Common myeloid progenitor, CD34-positive (primary cell): ENCODE measurements at regions not wholly inside any gene's neighbourhood (a gene's known extent, or its start where the extent isn't known, plus 50 kb on each side); places are given as distances from the start of the nearest gene placed in this dataset.
"Not testable (repeated sequence)": the region's sequence is repeated elsewhere in the genome, so short reads cannot be mapped to it uniquely, and the experiment has no call there.

Experiments
- CTCF ChIA-PET: fragments of 350-600 bp; sonication (Branson Sonifier 250); formaldehyde crosslinking; loops from one replicate; lab custom pipeline; 2021; ENCODE audit warnings: antibody characterized with exemption; lab: Charles Lee
- POLR2A ChIA-PET: fragments of 350-600 bp; sonication (Branson Sonifier 250); formaldehyde crosslinking; loops from one replicate; lab custom pipeline; 2021; ENCODE audit warnings: antibody characterized with exemption; lab: Charles Lee
- DNase-seq, 3 donors: peaks; one replicate each; pipeline versions ENCODE4 v3.0.0 to v3.0.0-alpha.2; 2013
- H3K27ac ChIP-seq, 2 experiments: 1 replicate in 1 of 2; 2 replicates in 1 of 2; pipeline ENCODE4 v1.7.0; 2013; ENCODE audit warnings: inconsistent platforms in 2 of 2, low read length in 2 of 2, mild to moderate bottlenecking in 2 of 2, low read depth in 1 of 2, moderate library complexity in 1 of 2; ENCODE audit not compliant: severe bottlenecking in 2 of 2, insufficient read depth in 1 of 2, poor library complexity in 1 of 2
- H3K27me3 ChIP-seq, 5 experiments: replicated peaks in 2 of 5; 1 replicate in 3 of 5; 2 replicates in 2 of 5; pipeline versions ENCODE4 v1.6.1 to v1.7.0; 2013; ENCODE audit warnings: low read length in 4 of 5, mild to moderate bottlenecking in 2 of 5, moderate library complexity in 2 of 5, inconsistent platforms in 1 of 5; ENCODE audit not compliant: insufficient read depth in 5 of 5, control insufficient read depth in 4 of 5
- H3K36me3 ChIP-seq, 4 experiments: 1 replicate in 2 of 4; 2 replicates in 2 of 4; pipeline versions ENCODE4 v1.6.1 to v1.7.0; 2013; ENCODE audit warnings: low read length in 3 of 4, control low read depth in 1 of 4, mild to moderate bottlenecking in 1 of 4; ENCODE audit not compliant: control insufficient read depth in 4 of 4, insufficient read depth in 4 of 4
- H3K4me1 ChIP-seq, 4 experiments: 1 replicate in 3 of 4; 2 replicates in 1 of 4; pipeline versions ENCODE4 v1.6.1 to v1.7.1; 2013; ENCODE audit warnings: low read length in 3 of 4, mild to moderate bottlenecking in 3 of 4, control low read depth in 1 of 4, inconsistent platforms in 1 of 4, moderate library complexity in 1 of 4; ENCODE audit not compliant: control insufficient read depth in 4 of 4, insufficient read depth in 4 of 4; ENCODE audit errors: control extremely low read depth in 1 of 4
- H3K4me3 ChIP-seq, 7 experiments: 1 replicate in 4 of 7; 2 replicates in 3 of 7; pipeline versions ENCODE4 v1.5.1 to v1.7.0; 2013; ENCODE audit warnings: mild to moderate bottlenecking in 7 of 7, low read length in 6 of 7, moderate library complexity in 6 of 7, inconsistent platforms in 2 of 7, low read depth in 2 of 7, control low read depth in 1 of 7; ENCODE audit not compliant: insufficient read depth in 4 of 7, control insufficient read depth in 1 of 7; ENCODE audit errors: extremely low read depth in 1 of 7
- H3K9me3 ChIP-seq, 5 experiments: 1 replicate in 4 of 5; 2 replicates in 1 of 5; pipeline versions ENCODE4 v1.6.1 to v1.7.1; 2013; ENCODE audit warnings: low read length in 4 of 5, mild to moderate bottlenecking in 2 of 5, inconsistent platforms in 1 of 5, low read depth in 1 of 5, moderate library complexity in 1 of 5; ENCODE audit not compliant: control insufficient read depth in 4 of 5, insufficient read depth in 2 of 5; ENCODE audit errors: control extremely low read depth in 1 of 5
- WGBS: methylation state at CpG from one replicate; pipeline ENCODE4 v1.1.5; 2013; ENCODE audit not compliant: insufficient coverage; 5-methylcytosine and 5-hydroxymethylcytosine counted together

GRCh38 chr2:236381253-236381652 is 117.0 kb upstream of the ASB18 start:
- 100% methylated on average over 1 of the region's 6 CpGs for WGBS
- DNase-seq, H3K4me1 ChIP-seq, H3K4me3 ChIP-seq, H3K27ac ChIP-seq, POLR2A ChIA-PET, H3K36me3 ChIP-seq, H3K9me3 ChIP-seq: not testable (repeated sequence)
- CTCF ChIA-PET = interaction anchor here (0.7 kb wide), 1 partner anchor 645 kb away, joined by 3 read pairs; no protein-coding TSS in a partner anchor
- H3K27me3 ChIP-seq = peaks cover 0 to 12% (median 0%) of the 10 kb centered on the region in 5 experiments

GRCh38 chr2:236389284-236390216 is 125.3 kb upstream of the ASB18 start:
- H3K4me3 ChIP-seq, H3K4me1 ChIP-seq, H3K9me3 ChIP-seq, H3K27me3 ChIP-seq, POLR2A ChIA-PET, CTCF ChIA-PET, H3K36me3 ChIP-seq, DNase-seq, H3K27ac ChIP-seq: not testable (repeated sequence)
- WGBS = 96% methylated on average over 12 of the region's 30 CpGs

DNA sequence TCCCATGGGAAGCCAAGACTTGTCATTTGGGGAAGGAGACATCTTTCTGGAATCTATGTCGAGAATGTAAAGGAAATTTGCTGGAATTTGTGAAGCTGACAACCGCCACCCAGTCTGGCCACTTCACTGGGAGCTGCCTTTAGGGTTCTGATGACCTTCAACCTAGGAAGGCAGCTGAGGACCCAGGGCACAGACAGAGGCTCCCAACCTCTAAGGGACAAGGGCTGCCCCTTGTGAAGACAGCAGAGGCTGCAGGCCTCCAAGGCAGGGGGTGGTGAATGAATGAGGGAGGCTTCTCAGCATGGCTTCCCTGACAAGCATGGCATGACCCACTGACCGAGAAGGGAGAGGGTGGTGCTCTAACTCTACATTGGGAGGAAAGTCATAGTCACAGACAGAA is 128.9 kb upstream of the ASB18 start:
- no peaks in the 10 kb centered on the region for H3K36me3 ChIP-seq
- H3K4me3 ChIP-seq = no peak overlapping the region
- CTCF ChIA-PET = no interaction called here

GRCh38 chr2:236393581-236393980 is 129.4 kb upstream of the ASB18 start:
- POLR2A ChIA-PET = no interaction called here
- WGBS = 94% methylated on average over 2 of the region's 3 CpGs
- H3K27me3 ChIP-seq = peaks cover 0 to 6% (median 0%) of the 10 kb centered on the region in 5 experiments
- CTCF ChIA-PET = no interaction called here
- no peak for DNase-seq
- H3K36me3 ChIP-seq = no peaks in the 10 kb centered on the region
- H3K27ac ChIP-seq = no peak overlapping the region
- H3K4me3 ChIP-seq = no peak overlapping the region
- no peaks in the 10 kb centered on the region for H3K9me3 ChIP-seq
- no peaks in the 10 kb centered on the region for H3K4me1 ChIP-seq

More for the DNA sequence above, 128.9 kb upstream of the ASB18 start:
- H3K27me3 ChIP-seq = peaks cover 0 to 6% (median 0%) of the 10 kb centered on the region in 5 experiments
- H3K9me3 ChIP-seq = no peaks in the 10 kb centered on the region
- POLR2A ChIA-PET = interaction anchor here (0.5 kb wide), 1 partner anchor 49 kb away, joined by 3 read pairs; no protein-coding TSS in a partner anchor
- no peak for DNase-seq
- 93% methylated on average over 3 of the region's 3 CpGs for WGBS
- no peaks in the 10 kb centered on the region for H3K4me1 ChIP-seq
- H3K27ac ChIP-seq = no peak overlapping the region

- H3K4me3 ChIP-seq = no peak overlapping the region
- CTCF ChIA-PET = no interaction called here
- POLR2A ChIA-PET = interaction anchor here (0.6 kb wide), 1 partner anchor 242 kb away, joined by 3 read pairs; no protein-coding TSS in a partner anchor
- H3K27ac ChIP-seq = no peak overlapping the region
- WGBS = 85% methylated on average over 4 of the region's 9 CpGs
- no peaks in the 10 kb centered on the region for H3K9me3 ChIP-seq
- H3K4me1 ChIP-seq = no peaks in the 10 kb centered on the region
- peaks cover 0 to 6% (median 0%) of the 10 kb centered on the region in 5 experiments for H3K27me3 ChIP-seq
- DNase-seq = no peak
- H3K36me3 ChIP-seq = no peaks in the 10 kb centered on the region
Measured at GRCh38 chr2:236394571-236394970, 130.4 kb upstream of the ASB18 start.

DNA sequence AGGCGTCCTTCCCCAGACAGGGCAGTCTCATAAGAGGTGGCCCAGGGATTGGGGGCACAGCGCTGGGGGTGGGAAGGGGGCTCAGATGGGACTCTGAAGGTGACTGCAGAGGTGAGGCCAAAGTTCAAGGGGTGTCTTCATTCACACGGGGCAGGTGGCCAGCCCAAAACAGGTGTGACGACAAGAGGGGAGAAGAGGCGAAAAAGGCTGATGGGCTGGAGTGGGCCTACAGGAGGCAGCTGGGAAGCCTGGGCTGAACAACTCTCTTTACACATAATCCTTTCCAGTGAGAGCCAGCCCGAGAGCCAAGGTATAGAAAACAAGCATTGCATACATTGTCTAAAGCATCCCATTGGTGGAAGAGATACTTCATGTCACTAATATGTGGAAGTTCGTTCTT is 130.9 kb upstream of the ASB18 start:
- Histone ChIP-seq H3K36me3 (no peaks in the 10 kb centered on the region), H3K27ac (no peak overlapping the region), H3K4me1 (no peaks in the 10 kb centered on the region), H3K27me3 (peaks cover 0 to 6% (median 0%) of the 10 kb centered on the region in 5 experiments), H3K4me3 (no peak overlapping the region), H3K9me3 (no peaks in the 10 kb centered on the region)
- ChIA-PET CTCF (no interaction called here), POLR2A (interaction anchor here (0.6 kb wide), 1 partner anchor 242 kb away, joined by 3 read pairs; no protein-coding TSS in a partner anchor)
- WGBS = 100% methylated on average over 2 of the region's 7 CpGs
- DNase-seq = no peak

DNA sequence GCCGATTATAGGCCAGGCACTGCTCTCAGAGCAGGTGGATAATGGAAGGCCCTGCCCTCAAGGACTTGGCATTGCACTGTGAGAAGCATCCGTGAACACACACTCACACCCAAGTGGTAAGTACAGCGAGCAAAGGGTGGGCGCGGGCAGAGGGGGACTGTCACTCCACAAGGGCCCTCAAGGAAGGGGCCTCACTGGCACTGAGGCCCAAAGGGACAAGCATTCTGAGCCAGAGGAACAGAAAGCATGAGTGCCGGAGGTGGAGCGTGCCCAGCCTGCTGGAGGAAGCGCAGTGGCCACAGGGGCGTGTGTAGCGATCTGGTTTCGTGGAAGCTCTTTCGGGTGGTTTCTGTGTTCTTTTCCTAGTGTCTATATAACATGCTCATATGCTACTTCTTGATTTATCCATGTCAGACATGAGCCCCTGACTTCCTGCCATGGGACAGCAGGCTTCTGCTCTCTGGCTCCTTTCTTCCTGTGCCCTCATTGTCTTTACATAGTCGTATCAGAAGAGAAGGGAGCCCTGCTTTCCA is 132.7 kb upstream of the ASB18 start:
- WGBS = 91% methylated on average over 7 of the region's 13 CpGs
- Histone ChIP-seq H3K4me3 (no peak overlapping the region), H3K27ac (no peak overlapping the region), H3K27me3 (peaks cover 0 to 6% (median 0%) of the 10 kb centered on the region in 5 experiments), H3K4me1 (no peaks in the 10 kb centered on the region), H3K9me3 (no peaks in the 10 kb centered on the region), H3K36me3 (no peaks in the 10 kb centered on the region)
- CTCF ChIA-PET = no interaction called here
- no peak for DNase-seq
- POLR2A ChIA-PET = no interaction called here
